ENCODE measurements at regions not wholly inside any gene's neighbourhood (a gene's known extent, or its start where the extent isn't known, plus 50 kb on each side); places are given as distances from the start of the nearest gene placed in this dataset.

- DNase-seq (ENCODE audit: low read depth in 2 of 2): no peak
These were observed 172.0 kb upstream of the ZNF32 start for GRCh38 chr10:43820663-43821062.

- DNase-seq (ENCODE audit: low read depth in 2 of 2): no peak
These were observed 171.0 kb upstream of the ZNF32 start for GRCh38 chr10:43819464-43820230.

DNA sequence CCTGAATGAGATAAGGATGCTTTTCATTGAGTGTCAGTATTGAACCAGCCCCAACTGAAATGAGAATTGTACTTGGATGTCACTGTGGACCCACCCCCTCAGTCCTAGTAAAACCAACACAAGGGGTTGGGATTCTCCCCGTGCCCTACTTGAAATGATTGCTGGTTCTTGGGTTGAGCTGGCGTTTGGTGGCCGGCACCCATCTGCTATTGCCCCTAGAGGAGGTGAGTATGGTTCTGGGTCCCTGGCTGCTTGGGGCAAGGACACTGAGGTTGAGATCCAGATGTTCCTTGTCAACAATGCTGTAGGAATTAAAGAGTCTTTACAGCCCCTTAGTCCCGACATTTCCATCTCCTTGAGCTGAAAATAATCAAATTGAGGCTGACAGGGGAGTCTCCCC, 170.0 kb upstream of the ZNF32 start:
- DNase-seq (ENCODE audit: low read depth in 2 of 2): no peak

- no peak for DNase-seq (ENCODE audit: low read depth in 2 of 2)
These were observed 168.7 kb upstream of the ZNF32 start for GRCh38 chr10:43817368-43817767.

GRCh38 chr10:43816351-43817321, 168.0 kb upstream of the ZNF32 start:
- peak; percentile 51 to 60 for DNase-seq (ENCODE audit: low read depth in 2 of 2)

GRCh38 chr10:43815181-43815885, 166.7 kb upstream of the ZNF32 start:
- no peak for DNase-seq (ENCODE audit: low read depth in 2 of 2)

DNA sequence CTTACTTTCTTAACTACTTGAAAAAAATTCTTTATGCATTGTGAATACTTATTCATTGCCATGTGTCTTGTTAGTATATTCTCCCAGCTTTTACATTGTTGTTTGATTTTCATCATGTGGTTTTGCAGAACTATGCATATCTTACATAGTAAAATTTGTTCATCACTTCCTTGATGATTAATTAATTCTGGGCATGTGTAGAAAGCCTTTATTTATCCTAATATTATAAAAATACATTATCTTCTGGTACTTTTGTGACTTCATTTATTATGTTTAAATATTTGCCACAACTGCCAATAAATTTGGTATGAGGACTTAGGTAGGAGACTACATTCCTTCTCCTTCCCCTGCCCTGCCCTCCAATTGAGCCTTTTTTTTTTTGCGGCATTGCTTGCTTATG, 166.0 kb upstream of the ZNF32 start:
- no peak for DNase-seq (ENCODE audit: low read depth in 2 of 2)

GRCh38 chr10:43811871-43812270, 163.2 kb upstream of the ZNF32 start:
- no peak for DNase-seq (ENCODE audit: low read depth in 2 of 2)

- no peak for DNase-seq (ENCODE audit: low read depth in 2 of 2)
These were observed 160.7 kb upstream of the ZNF32 start for GRCh38 chr10:43809211-43809930.

DNA sequence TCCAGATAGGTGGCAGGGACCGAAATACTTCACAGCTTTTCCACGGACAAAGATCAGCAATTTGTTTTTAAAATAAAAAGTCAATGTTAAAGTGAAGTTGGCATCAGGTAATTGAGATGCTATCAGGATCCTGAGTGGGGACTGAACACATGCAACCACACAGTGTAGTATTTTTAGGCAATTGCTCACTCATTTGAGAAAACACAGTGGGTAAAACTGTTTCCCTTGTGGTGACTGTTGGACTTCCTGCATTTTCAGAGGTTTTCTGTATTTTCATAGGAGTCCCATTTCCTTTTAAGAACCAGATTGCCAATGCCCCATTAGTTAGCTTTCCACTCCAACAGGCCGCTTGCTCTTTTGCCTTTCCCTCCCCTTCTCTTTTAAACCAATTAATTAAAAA, 159.5 kb upstream of the ZNF32 start:
- no peak for DNase-seq (ENCODE audit: low read depth in 2 of 2)

GRCh38 chr10:43806831-43807640, 158.4 kb upstream of the ZNF32 start:
- no peak for DNase-seq (ENCODE audit: low read depth in 2 of 2)

GRCh38 chr10:43803791-43804190, 155.1 kb upstream of the ZNF32 start:
- no peak for DNase-seq (ENCODE audit: low read depth in 2 of 2)

- DNase-seq (ENCODE audit: low read depth in 2 of 2): no peak
These were observed 154.5 kb upstream of the ZNF32 start for GRCh38 chr10:43802988-43803696.

GRCh38 chr10:43801626-43802025, 152.9 kb upstream of the ZNF32 start:
- DNase-seq (ENCODE audit: low read depth in 2 of 2): no peak

DNA sequence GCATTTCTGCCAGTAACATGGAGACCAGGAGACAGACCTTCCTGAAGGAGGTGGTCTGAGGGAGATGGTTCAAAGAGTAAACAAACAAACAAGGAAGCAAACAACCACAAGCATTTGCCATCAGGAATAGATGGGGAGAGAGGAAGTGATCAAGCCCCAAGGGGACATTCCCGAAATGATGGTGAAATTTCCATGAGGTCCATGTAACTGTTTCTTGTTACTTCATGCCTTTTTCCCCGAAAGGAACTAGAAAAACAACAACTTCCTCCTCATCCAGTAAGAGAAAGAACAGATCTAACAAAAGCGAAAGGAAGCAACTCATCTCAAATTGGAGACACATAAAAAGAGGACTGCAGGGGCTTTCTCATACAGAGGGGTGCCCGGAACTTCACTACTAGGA, 152.5 kb upstream of the ZNF32 start:
- DNase-seq (ENCODE audit: low read depth in 2 of 2): no peak

GRCh38 chr10:43796781-43797180, 148.1 kb upstream of the ZNF32 start:
- DNase-seq (ENCODE audit: low read depth in 2 of 2): no peak

- DNase-seq (ENCODE audit: low read depth in 2 of 2): no peak
These were observed 147.0 kb upstream of the ZNF32 start for GRCh38 chr10:43795639-43796038.

GRCh38 chr10:43795093-43795492, 146.4 kb upstream of the ZNF32 start:
- DNase-seq (ENCODE audit: low read depth in 2 of 2): no peak

- DNase-seq (ENCODE audit: low read depth in 2 of 2): no peak
These were observed 145.6 kb upstream of the ZNF32 start for GRCh38 chr10:43794181-43794815.

DNA sequence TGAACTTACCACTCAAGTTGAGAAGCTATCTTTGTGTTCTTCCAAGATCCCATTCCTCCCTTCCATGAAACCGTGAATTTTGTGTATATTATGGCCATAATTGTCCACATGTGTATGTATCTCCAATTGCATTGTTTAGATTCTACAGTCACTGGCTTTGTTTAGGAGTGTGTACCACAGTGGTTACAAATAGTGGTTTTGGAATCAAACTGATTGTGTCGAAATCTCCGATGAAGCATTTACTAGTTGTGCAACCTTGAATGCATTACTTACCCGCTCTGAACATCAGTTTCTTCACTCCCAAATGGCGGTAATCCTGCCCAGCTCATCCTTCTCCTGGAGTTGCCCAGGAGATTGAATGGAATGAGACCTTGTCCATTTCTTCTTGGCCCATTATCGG, 145.0 kb upstream of the ZNF32 start:
- no peak for DNase-seq (ENCODE audit: low read depth in 2 of 2)

All from stimulated activated CD8-positive, alpha-beta memory T cell treated with anti-CD3 and anti-CD28 coated beads, Interleukin-2, amount 100 ng/mL, for 48 hours (primary cell).